IMR-90 (cell line): ENCODE measurements at regions not wholly inside any gene's neighbourhood (a gene's known extent, or its start where the extent isn't known, plus 50 kb on each side); places are given as distances from the start of the nearest gene placed in this dataset.

Experiments used
- ATAC-seq: fragments of 200-7000 bp; cut with Tn5 transposase; 2 replicates; pipeline ENCODE4 v1.9.1; 2020; ENCODE audit warnings: low read depth, mild to moderate bottlenecking, moderate library complexity
- BruUV-seq: library from RNA; stranded (reverse); fragments of 400-500 nt; replicated peaks from 2 replicates; lab custom pipeline; 2021; lab: Mats Ljungman, UMichigan
- CTCF ChIA-PET: fragments of 300-600 bp; formaldehyde crosslinking; extraction: SDS; loops from one replicate; lab custom pipeline; 2021; ENCODE audit warnings: antibody characterized with exemption; lab: Yijun Ruan, JAX
- POLR2A ChIA-PET: fragments of 300-600 bp; sonication (Branson Sonifier 250); formaldehyde crosslinking; loops from one replicate; lab custom pipeline; 2022; ENCODE audit warnings: antibody characterized with exemption; ENCODE audit not compliant: unreplicated experiment; lab: Charles Lee
- DNase-seq: peaks from one replicate; pipeline ENCODE4 v3.0.0; 2013
- H2AFZ ChIP-seq: replicated peaks from 2 replicates; pipeline ENCODE3; 2013; ENCODE audit warnings: low read length, mild to moderate bottlenecking; ENCODE audit not compliant: poor library complexity
- H2AK5ac ChIP-seq: 2 replicates; pipeline ENCODE4 v1.6.1; 2013; ENCODE audit warnings: low read depth, low read length, inconsistent platforms
- H2AK9ac ChIP-seq: replicated peaks from 2 replicates; pipeline ENCODE3; 2013; ENCODE audit warnings: mild to moderate bottlenecking, low read depth, low read length, moderate library complexity; ENCODE audit not compliant: poor library complexity
- H2BK120ac ChIP-seq: 2 replicates; pipeline ENCODE4 v1.6.1; 2013; ENCODE audit warnings: low read depth, low read length, inconsistent platforms
- H2BK15ac ChIP-seq: 3 replicates; pipeline ENCODE4 v1.6.1; 2013; ENCODE audit warnings: low read depth, low read length, inconsistent platforms
- H2BK20ac ChIP-seq: 2 replicates; pipeline ENCODE4 v1.6.1; 2013; ENCODE audit warnings: low read depth, mild to moderate bottlenecking, inconsistent platforms, low read length, moderate library complexity
- H2BK5ac ChIP-seq: 2 replicates; pipeline ENCODE4 v1.6.1; 2013; ENCODE audit warnings: mild to moderate bottlenecking, low read depth, low read length, inconsistent platforms; ENCODE audit not compliant: poor library complexity, severe bottlenecking
- H3K14ac ChIP-seq: replicated peaks from 2 replicates; pipeline ENCODE4 v1.6.1; 2013; ENCODE audit warnings: low read depth, low read length, inconsistent platforms
- H3K18ac ChIP-seq: 2 replicates; pipeline ENCODE4 v1.6.1; 2013; ENCODE audit warnings: low read depth, low read length, control low read depth
- H3K23ac ChIP-seq: 2 replicates; pipeline ENCODE4 v1.6.1; 2013; ENCODE audit warnings: low read depth, low read length, inconsistent platforms
- H3K27ac ChIP-seq: 2 replicates; pipeline ENCODE4 v1.5.1; 2013; ENCODE audit warnings: mild to moderate bottlenecking, control low read depth, low read length; ENCODE audit not compliant: insufficient read depth
- H3K27me3 ChIP-seq: 2 replicates; pipeline ENCODE4 v1.6.1; 2013; ENCODE audit warnings: low read length; ENCODE audit not compliant: control insufficient read depth, insufficient read depth
- H3K36me3 ChIP-seq: 2 replicates; pipeline ENCODE4 v1.6.1; 2013; ENCODE audit warnings: low read length, mixed read lengths; ENCODE audit not compliant: control insufficient read depth, insufficient read depth
- H3K4ac ChIP-seq: 2 replicates; pipeline ENCODE4 v1.6.1; 2013; ENCODE audit warnings: low read depth, low read length, inconsistent platforms
- H3K4me1 ChIP-seq: 2 replicates; pipeline ENCODE4 v1.6.1; 2013; ENCODE audit warnings: low read length, mixed read lengths; ENCODE audit not compliant: control insufficient read depth, insufficient read depth
- H3K4me2 ChIP-seq: 2 replicates; pipeline ENCODE4 v1.6.1; 2013; ENCODE audit warnings: low read depth, mild to moderate bottlenecking, control low read depth, low read length, moderate library complexity
- H3K4me3 ChIP-seq: 2 replicates; pipeline ENCODE4 v1.5.1; 2013; ENCODE audit warnings: low read depth, mild to moderate bottlenecking, control low read depth, low read length, moderate library complexity; ENCODE audit not compliant: insufficient read depth
- H3K56ac ChIP-seq: 2 replicates; pipeline ENCODE4 v1.6.1; 2013; ENCODE audit warnings: low read length, inconsistent platforms; ENCODE audit not compliant: insufficient read depth; ENCODE audit errors: extremely low read depth
- H3K79me1 ChIP-seq, 2 experiments: 2 replicates each; pipeline ENCODE4 v1.6.1; 2013; ENCODE audit warnings: low read length in 2 of 2, inconsistent platforms in 1 of 2, low read depth in 1 of 2
- H3K9ac ChIP-seq: 2 replicates; pipeline ENCODE4 v1.6.1; 2013; ENCODE audit warnings: low read depth, low read length, control low read depth
- H3K9me1 ChIP-seq: 2 replicates; pipeline ENCODE4 v1.6.1; 2013; ENCODE audit warnings: low read length, inconsistent platforms; ENCODE audit not compliant: insufficient read depth
- H3K9me3 ChIP-seq: 2 replicates; pipeline ENCODE4 v1.6.1; 2013; ENCODE audit warnings: low read length; ENCODE audit not compliant: control insufficient read depth, insufficient read depth
- H4K20me1 ChIP-seq: 2 replicates; pipeline ENCODE4 v1.6.1; 2013; ENCODE audit warnings: low read length, inconsistent platforms; ENCODE audit not compliant: insufficient read depth
- H4K5ac ChIP-seq: 2 replicates; pipeline ENCODE4 v1.6.1; 2013; ENCODE audit warnings: mild to moderate bottlenecking, low read depth, low read length, control low read depth
- H4K8ac ChIP-seq, 2 experiments: 2 replicates each; pipeline ENCODE4 v1.6.1; 2013; ENCODE audit warnings: low read depth in 2 of 2, low read length in 2 of 2, control low read depth in 1 of 2, inconsistent platforms in 1 of 2
- H4K91ac ChIP-seq: 2 replicates; pipeline ENCODE4 v1.6.1; 2013; ENCODE audit warnings: low read depth, low read length, inconsistent platforms; ENCODE audit not compliant: insufficient read depth
- MAFK ChIP-seq: IDR thresholded peaks from 2 replicates; pipeline ENCODE4 v1.6.1; 2012; ENCODE audit warnings: low read depth, low read length, improper control_type of control experiment
- WGBS, 2 experiments: methylation state at CpG; one replicate each; pipeline versions ENCODE4 v1.1.5 to v1.1.7; 2013; ENCODE audit warnings: missing lambda C conversion rate in 2 of 2; ENCODE audit not compliant: insufficient read length in 1 of 2; ENCODE audit errors: extremely low coverage in 2 of 2; 5-methylcytosine and 5-hydroxymethylcytosine counted together
- dilution Hi-C: fragments of 300-500 bp; cut with HindIII; formaldehyde crosslinking; loops from one replicate; pipeline ENCODE4 v1.14.3; 2018; ENCODE audit warnings: low sequenced_read_pairs; ENCODE audit not compliant: unreplicated experiment
- in situ Hi-C: fragments of 300-500 bp; cut with MboI; formaldehyde crosslinking; loops from 3 replicates; pipeline ENCODE4 v1.14.3; 2019; ENCODE audit warnings: low sequenced_read_pairs, inconsistent platforms, mixed read lengths
- intact Hi-C: fragments of 100-400 bp; cut with micrococcal nuclease; formaldehyde crosslinking; loops from 2 replicates; pipeline ENCODE4 v1.10.0; 2022

DNA sequence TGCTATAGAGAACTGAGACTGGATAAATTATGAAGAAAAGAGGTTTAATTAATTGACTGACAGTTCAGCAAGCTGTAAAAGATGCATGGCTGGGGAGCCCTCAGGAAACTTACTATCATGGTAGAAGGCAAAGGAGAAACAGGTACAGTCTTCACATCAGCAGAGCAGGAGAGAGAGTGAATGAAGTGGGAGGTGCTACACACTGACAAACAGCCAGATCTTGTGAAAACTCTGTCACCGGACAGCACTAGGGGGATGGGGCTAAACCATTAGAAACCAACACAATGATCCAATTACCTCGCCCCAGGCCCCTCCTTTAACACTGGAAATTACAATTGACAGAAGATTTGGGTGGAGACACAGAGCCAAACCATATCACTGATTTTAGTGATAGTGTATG, 682.4 kb downstream of the SLC16A7 start:
- Histone ChIP-seq H4K5ac (no peak overlapping the region), H3K9me3 (no peaks in the 10 kb centered on the region), H4K91ac (peak overlapping the region; percentile 55; the same call in 1 of the 2 replicates), H3K56ac (no peak overlapping the region), H3K4me2 (no peak overlapping the region), H3K27me3 (no peaks in the 10 kb centered on the region), H3K23ac (peak overlapping the region; percentile 79; the same call in 1 of the 2 replicates), H2BK5ac (peak overlapping the region; percentile 76), H3K14ac (peak overlapping the region; percentile 85), H2AK5ac (0 out of 2 replicates have a peak overlapping the region, but pooled peaks have one; percentile 29), H4K8ac (peak overlapping the region in 1 of 2 experiments; percentile 52; a peak in 2 of 4 replicates), H3K79me1 (no peaks in the 10 kb centered on the region), H3K4me3 (no peak overlapping the region), H3K9ac (no peak overlapping the region), H2BK15ac (peak overlapping the region; percentile 73; the same call in 1 of the 3 replicates), H3K36me3 (no peaks in the 10 kb centered on the region), H3K27ac (no peak overlapping the region), H2BK20ac (peak overlapping the region; percentile 84), H3K4ac (peak overlapping the region; percentile 47), H3K4me1 (peaks cover 8% of the 10 kb centered on the region), H2AFZ (no peak overlapping the region), H3K18ac (peak overlapping the region; percentile 73; the same call in 1 of the 2 replicates), H4K20me1 (no peaks in the 10 kb centered on the region), H2BK120ac (peak overlapping the region; percentile 90), H3K9me1 (0 out of 2 replicates have a peak, but pooled peaks cover 3% of the 10 kb centered on the region), H2AK9ac (no peak overlapping the region)
- POLR2A ChIA-PET = no interaction called here
- TF ChIP-seq MAFK = no peak
- dilution Hi-C loops (no loop called here), in situ Hi-C loops (no loop called here), intact Hi-C loops (no loop called here)
- CTCF ChIA-PET = interaction anchor here (1.1 kb wide), 1 partner anchor 21 kb away, joined by 4 read pairs; no protein-coding TSS in a partner anchor
- BruUV-seq = no TSS peak
- DNase-seq (no peak), ATAC-seq (no peak)
- no CpG with 5 or more reads among the region's 2 CpGs for WGBS, 2 experiments
